ENCODE measurements at regions not wholly inside any gene's neighbourhood (a gene's known extent, or its start where the extent isn't known, plus 50 kb on each side); places are given as distances from the start of the nearest gene placed in this dataset.

GRCh38 chr16:85373741-85374570 lies 239.2 kb upstream of the GSE1 start:
- Histone ChIP-seq H3K27me3 (ENCODE audit: control insufficient read depth in 5 of 5, insufficient read depth in 4 of 5, low read length in 5 of 5) (no peaks in the 10 kb centered on the region), H3K9me3 (ENCODE audit: control insufficient read depth in 5 of 5, low read length in 5 of 5) (no peaks in the 10 kb centered on the region), H3K4me1 (ENCODE audit: control insufficient read depth in 5 of 5, insufficient read depth in 5 of 5, low read length in 5 of 5) (peaks cover 17 to 97% (median 72%) of the 10 kb centered on the region in 5 donors), H3K27ac (ENCODE audit: low read depth, low read length) (peak overlapping the region; percentile 46), H3K9ac (ENCODE audit: low read length in 5 of 5) (peak overlapping the region in 1 of 5 donors; percentile 53), H3K4me3 (ENCODE audit: low read depth in 1 of 5, low read length in 5 of 5) (no peak overlapping the region), H3K36me3 (ENCODE audit: control insufficient read depth in 5 of 5, insufficient read depth in 5 of 5, low read length in 5 of 5) (no peaks in the 10 kb centered on the region)

- H3K9ac ChIP-seq (ENCODE audit: low read length in 5 of 5), result no peak overlapping the region
- no peak overlapping the region for H3K4me3 ChIP-seq (ENCODE audit: low read depth in 1 of 5, low read length in 5 of 5)
- no peaks in the 10 kb centered on the region for H3K9me3 ChIP-seq (ENCODE audit: control insufficient read depth in 5 of 5, low read length in 5 of 5)
- H3K27me3 ChIP-seq (ENCODE audit: control insufficient read depth in 5 of 5, insufficient read depth in 4 of 5, low read length in 5 of 5), result no peaks in the 10 kb centered on the region
- H3K4me1 ChIP-seq (ENCODE audit: control insufficient read depth in 5 of 5, insufficient read depth in 5 of 5, low read length in 5 of 5), result peaks cover 17 to 98% (median 75%) of the 10 kb centered on the region in 5 donors
- no peaks in the 10 kb centered on the region for H3K36me3 ChIP-seq (ENCODE audit: control insufficient read depth in 5 of 5, insufficient read depth in 5 of 5, low read length in 5 of 5)
- H3K27ac ChIP-seq (ENCODE audit: low read depth, low read length), result no peak overlapping the region
Observed at GRCh38 chr16:85374571-85374872, 238.6 kb upstream of the GSE1 start.

- no peaks in the 10 kb centered on the region for H3K36me3 ChIP-seq (ENCODE audit: control insufficient read depth in 5 of 5, insufficient read depth in 5 of 5, low read length in 5 of 5)
- H3K9ac ChIP-seq (ENCODE audit: low read length in 5 of 5), result peak overlapping the region in 1 of 5 donors; percentile 65
- no peaks in the 10 kb centered on the region for H3K9me3 ChIP-seq (ENCODE audit: control insufficient read depth in 5 of 5, low read length in 5 of 5)
- no peak overlapping the region for H3K27ac ChIP-seq (ENCODE audit: low read depth, low read length)
- H3K4me1 ChIP-seq (ENCODE audit: control insufficient read depth in 5 of 5, insufficient read depth in 5 of 5, low read length in 5 of 5), result peaks cover 14 to 98% (median 75%) of the 10 kb centered on the region in 5 donors
- H3K27me3 ChIP-seq (ENCODE audit: control insufficient read depth in 5 of 5, insufficient read depth in 4 of 5, low read length in 5 of 5), result no peaks in the 10 kb centered on the region
- no peak overlapping the region for H3K4me3 ChIP-seq (ENCODE audit: low read depth in 1 of 5, low read length in 5 of 5)
Observed at GRCh38 chr16:85375282-85375681, 237.8 kb upstream of the GSE1 start.

GRCh38 chr16:85376292-85377095 lies 236.6 kb upstream of the GSE1 start:
- no peaks in the 10 kb centered on the region for H3K36me3 ChIP-seq (ENCODE audit: control insufficient read depth in 5 of 5, insufficient read depth in 5 of 5, low read length in 5 of 5)
- H3K4me3 ChIP-seq (ENCODE audit: low read depth in 1 of 5, low read length in 5 of 5), result no peak overlapping the region
- peaks cover 15 to 97% (median 76%) of the 10 kb centered on the region in 5 donors for H3K4me1 ChIP-seq (ENCODE audit: control insufficient read depth in 5 of 5, insufficient read depth in 5 of 5, low read length in 5 of 5)
- peak overlapping the region in 3 of 5 donors; percentile 51 to 65 (median 62) for H3K9ac ChIP-seq (ENCODE audit: low read length in 5 of 5)
- H3K9me3 ChIP-seq (ENCODE audit: control insufficient read depth in 5 of 5, low read length in 5 of 5), result no peaks in the 10 kb centered on the region
- H3K27ac ChIP-seq (ENCODE audit: low read depth, low read length), result peak overlapping the region; percentile 38
- H3K27me3 ChIP-seq (ENCODE audit: control insufficient read depth in 5 of 5, insufficient read depth in 4 of 5, low read length in 5 of 5), result no peaks in the 10 kb centered on the region

GRCh38 chr16:85377388-85378144 lies 235.6 kb upstream of the GSE1 start:
- H3K4me1 ChIP-seq (ENCODE audit: control insufficient read depth in 5 of 5, insufficient read depth in 5 of 5, low read length in 5 of 5), result peaks cover 16 to 97% (median 83%) of the 10 kb centered on the region in 5 donors
- no peaks in the 10 kb centered on the region for H3K27me3 ChIP-seq (ENCODE audit: control insufficient read depth in 5 of 5, insufficient read depth in 4 of 5, low read length in 5 of 5)
- no peak overlapping the region for H3K27ac ChIP-seq (ENCODE audit: low read depth, low read length)
- H3K9me3 ChIP-seq (ENCODE audit: control insufficient read depth in 5 of 5, low read length in 5 of 5), result no peaks in the 10 kb centered on the region
- H3K9ac ChIP-seq (ENCODE audit: low read length in 5 of 5), result peak overlapping the region in 1 of 5 donors; percentile 27
- peaks cover 0 to under 1% (median 0%) of the 10 kb centered on the region in 5 donors for H3K36me3 ChIP-seq (ENCODE audit: control insufficient read depth in 5 of 5, insufficient read depth in 5 of 5, low read length in 5 of 5)
- no peak overlapping the region for H3K4me3 ChIP-seq (ENCODE audit: low read depth in 1 of 5, low read length in 5 of 5)

- no peak overlapping the region for H3K27ac ChIP-seq (ENCODE audit: low read depth, low read length)
- no peaks in the 10 kb centered on the region for H3K27me3 ChIP-seq (ENCODE audit: control insufficient read depth in 5 of 5, insufficient read depth in 4 of 5, low read length in 5 of 5)
- H3K4me1 ChIP-seq (ENCODE audit: control insufficient read depth in 5 of 5, insufficient read depth in 5 of 5, low read length in 5 of 5), result peaks cover 18 to 98% (median 84%) of the 10 kb centered on the region in 5 donors
- peaks cover 0 to 8% (median 0%) of the 10 kb centered on the region in 5 donors for H3K36me3 ChIP-seq (ENCODE audit: control insufficient read depth in 5 of 5, insufficient read depth in 5 of 5, low read length in 5 of 5)
- peak overlapping the region in 1 of 5 donors; percentile 28 for H3K9ac ChIP-seq (ENCODE audit: low read length in 5 of 5)
- H3K4me3 ChIP-seq (ENCODE audit: low read depth in 1 of 5, low read length in 5 of 5), result peak overlapping the region in 1 of 5 donors; percentile 18
- peaks cover 0 to 4% (median 0%) of the 10 kb centered on the region in 5 donors for H3K9me3 ChIP-seq (ENCODE audit: control insufficient read depth in 5 of 5, low read length in 5 of 5)
Observed at GRCh38 chr16:85378145-85379040, 234.7 kb upstream of the GSE1 start.

- Histone ChIP-seq H3K36me3 (ENCODE audit: control insufficient read depth in 5 of 5, insufficient read depth in 5 of 5, low read length in 5 of 5) (peaks cover 0 to 8% (median 0%) of the 10 kb centered on the region in 5 donors), H3K4me1 (ENCODE audit: control insufficient read depth in 5 of 5, insufficient read depth in 5 of 5, low read length in 5 of 5) (peaks cover 20 to 98% (median 86%) of the 10 kb centered on the region in 5 donors), H3K4me3 (ENCODE audit: low read depth in 1 of 5, low read length in 5 of 5) (peak overlapping the region in 1 of 5 donors; percentile 18), H3K9me3 (ENCODE audit: control insufficient read depth in 5 of 5, low read length in 5 of 5) (peaks cover 0 to 4% (median 0%) of the 10 kb centered on the region in 5 donors), H3K27me3 (ENCODE audit: control insufficient read depth in 5 of 5, insufficient read depth in 4 of 5, low read length in 5 of 5) (no peaks in the 10 kb centered on the region), H3K27ac (ENCODE audit: low read depth, low read length) (no peak overlapping the region), H3K9ac (ENCODE audit: low read length in 5 of 5) (peak overlapping the region in 2 of 5 donors; percentile 31 to 48)
Observed at GRCh38 chr16:85379041-85380001, 233.8 kb upstream of the GSE1 start.

GRCh38 chr16:85380002-85380395 lies 233.1 kb upstream of the GSE1 start:
- Histone ChIP-seq H3K27me3 (ENCODE audit: control insufficient read depth in 5 of 5, insufficient read depth in 4 of 5, low read length in 5 of 5) (no peaks in the 10 kb centered on the region), H3K36me3 (ENCODE audit: control insufficient read depth in 5 of 5, insufficient read depth in 5 of 5, low read length in 5 of 5) (peaks cover 0 to 8% (median 0%) of the 10 kb centered on the region in 5 donors), H3K9ac (ENCODE audit: low read length in 5 of 5) (peak overlapping the region in 1 of 5 donors; percentile 31), H3K9me3 (ENCODE audit: control insufficient read depth in 5 of 5, low read length in 5 of 5) (peaks cover 0 to 4% (median 0%) of the 10 kb centered on the region in 5 donors), H3K4me3 (ENCODE audit: low read depth in 1 of 5, low read length in 5 of 5) (no peak overlapping the region), H3K27ac (ENCODE audit: low read depth, low read length) (no peak overlapping the region), H3K4me1 (ENCODE audit: control insufficient read depth in 5 of 5, insufficient read depth in 5 of 5, low read length in 5 of 5) (peaks cover 19 to 98% (median 91%) of the 10 kb centered on the region in 5 donors)

Data from subcutaneous abdominal adipose tissue (tissue), 5 donors.